ENCODE measurements at regions not wholly inside any gene's neighbourhood (a gene's known extent, or its start where the extent isn't known, plus 50 kb on each side); places are given as distances from the start of the nearest gene placed in this dataset.

GRCh38 chr1:229217716-229218115 lies 53.2 kb upstream of the RAB4A start:
- no peak for DNase-seq
- H3K9me3 ChIP-seq (ENCODE audit: control insufficient read depth, insufficient read depth, low read length): no peaks in the 10 kb centered on the region
- no peak for TF ChIP-seq CTCF (IDR thresholded peaks at IDR 0.05)
- no peaks in the 10 kb centered on the region for H3K36me3 ChIP-seq (ENCODE audit: control insufficient read depth, insufficient read depth, low read length)
- H3K27ac ChIP-seq (ENCODE audit: low read length): no peak overlapping the region
- peaks cover 0 to 6% of the 10 kb centered on the region in 2 donors for H3K27me3 Mint-ChIP-seq (ENCODE audit: low read depth in 2 of 2)
- no peaks in the 10 kb centered on the region for H3K27me3 ChIP-seq (ENCODE audit: control insufficient read depth, insufficient read depth, low read length)
- no peaks in the 10 kb centered on the region for H3K9me3 Mint-ChIP-seq
- ATAC-seq: no peak
- intact Hi-C loops (cut with micrococcal nuclease): no loop called here
- 87% methylated on average over 8 of the region's 8 CpGs for WGBS (ENCODE audit: insufficient coverage)
- no peak overlapping the region for H3K4me3 ChIP-seq (ENCODE audit: low read length)
- H3K27ac Mint-ChIP-seq: no peak overlapping the region
- H3K4me1 Mint-ChIP-seq: no peaks in the 10 kb centered on the region
- H3K36me3 Mint-ChIP-seq: no peaks in the 10 kb centered on the region
- no peak overlapping the region for H3K4me3 Mint-ChIP-seq
- H3K4me1 ChIP-seq (ENCODE audit: control insufficient read depth, insufficient read depth, low read length): peaks cover 2% of the 10 kb centered on the region

- ATAC-seq: no peak
- Histone ChIP-seq H3K9me3 (ENCODE audit: control insufficient read depth, insufficient read depth, low read length) (no peaks in the 10 kb centered on the region), H3K36me3 (ENCODE audit: control insufficient read depth, insufficient read depth, low read length) (no peaks in the 10 kb centered on the region), H3K4me3 (ENCODE audit: low read length) (no peak overlapping the region), H3K27me3 (ENCODE audit: control insufficient read depth, insufficient read depth, low read length) (no peaks in the 10 kb centered on the region), H3K27ac (ENCODE audit: low read length) (no peak overlapping the region), H3K4me1 (ENCODE audit: control insufficient read depth, insufficient read depth, low read length) (peaks cover 2% of the 10 kb centered on the region)
- Mint-ChIP-seq H3K9me3 (no peaks in the 10 kb centered on the region), H3K27me3 (ENCODE audit: low read depth in 2 of 2) (peaks cover 0 to 6% of the 10 kb centered on the region in 2 donors), H3K36me3 (no peaks in the 10 kb centered on the region), H3K27ac (no peak overlapping the region), H3K4me1 (no peaks in the 10 kb centered on the region), H3K4me3 (no peak overlapping the region)
- DNase-seq: no peak
- intact Hi-C loops (cut with micrococcal nuclease): no loop called here
- WGBS (ENCODE audit: insufficient coverage): 86% methylated on average over 1 of the region's 1 CpG
- TF ChIP-seq CTCF (IDR thresholded peaks at IDR 0.05): no peak
Measured at GRCh38 chr1:229218612-229219025, 52.3 kb upstream of the RAB4A start.

- intact Hi-C loops (cut with micrococcal nuclease): no loop called here
- WGBS (ENCODE audit: insufficient coverage): 94% methylated on average over 1 of the region's 1 CpG
- DNase-seq: no peak
Measured at GRCh38 chr1:229220163-229220846, 50.6 kb upstream of the RAB4A start.

More at GRCh38 chr1:229220163-229220846, 50.6 kb upstream of the RAB4A start:
- Histone ChIP-seq H3K9me3 (ENCODE audit: control insufficient read depth, insufficient read depth, low read length) (no peaks in the 10 kb centered on the region), H3K27me3 (ENCODE audit: control insufficient read depth, insufficient read depth, low read length) (no peaks in the 10 kb centered on the region), H3K36me3 (ENCODE audit: control insufficient read depth, insufficient read depth, low read length) (no peaks in the 10 kb centered on the region), H3K4me1 (ENCODE audit: control insufficient read depth, insufficient read depth, low read length) (peaks cover 2% of the 10 kb centered on the region), H3K4me3 (ENCODE audit: low read length) (no peak overlapping the region), H3K27ac (ENCODE audit: low read length) (no peak overlapping the region)
- no peak for TF ChIP-seq CTCF (IDR thresholded peaks at IDR 0.05)
- Mint-ChIP-seq H3K27ac (no peak overlapping the region), H3K27me3 (ENCODE audit: low read depth in 2 of 2) (peaks cover 0 to 6% of the 10 kb centered on the region in 2 donors), H3K4me3 (no peak overlapping the region), H3K4me1 (no peaks in the 10 kb centered on the region), H3K36me3 (no peaks in the 10 kb centered on the region), H3K9me3 (no peaks in the 10 kb centered on the region)
- no peak for ATAC-seq
